HG03066 (cell line): ENCODE measurements at regions not wholly inside any gene's neighbourhood (a gene's known extent, or its start where the extent isn't known, plus 50 kb on each side); places are given as distances from the start of the nearest gene placed in this dataset.

ENCODE experiments used
- ATAC-seq: cut with Tn5 transposase; IDR thresholded peaks from one replicate; pipeline ENCODE4 v1.9.1; 2021; ENCODE audit warnings: low read depth; ENCODE audit not compliant: unreplicated experiment

GRCh38 chr13:58032676-58033460, 401.3 kb downstream of the PCDH17 start:
- ATAC-seq: no peak

- ATAC-seq: no peak
Observed at GRCh38 chr13:58043971-58044370, 412.4 kb downstream of the PCDH17 start.

GRCh38 chr13:58048670-58049069, 417.1 kb downstream of the PCDH17 start:
- no peak for ATAC-seq

GRCh38 chr13:58051396-58051795, 419.9 kb downstream of the PCDH17 start:
- no peak for ATAC-seq

- no peak for ATAC-seq
Observed at GRCh38 chr13:58051807-58052375, 420.3 kb downstream of the PCDH17 start.

GRCh38 chr13:58056426-58056825, 424.9 kb downstream of the PCDH17 start:
- ATAC-seq: no peak

GRCh38 chr13:58059624-58060023, 428.1 kb downstream of the PCDH17 start:
- no peak for ATAC-seq

GRCh38 chr13:58080806-58081205, 449.3 kb downstream of the PCDH17 start:
- ATAC-seq: no peak

GRCh38 chr13:58081301-58081820, 449.8 kb downstream of the PCDH17 start:
- no peak for ATAC-seq

GRCh38 chr13:58083064-58083463, 451.5 kb downstream of the PCDH17 start:
- no peak for ATAC-seq

- ATAC-seq: no peak
Observed at GRCh38 chr13:58085274-58085673, 453.7 kb downstream of the PCDH17 start.

GRCh38 chr13:58085819-58086218, 454.3 kb downstream of the PCDH17 start:
- ATAC-seq: no peak

- ATAC-seq: no peak
Observed at GRCh38 chr13:58087566-58087965, 456.0 kb downstream of the PCDH17 start.

- no peak for ATAC-seq
Observed at GRCh38 chr13:58093394-58093793, 461.9 kb downstream of the PCDH17 start.

- no peak for ATAC-seq
Observed at GRCh38 chr13:58097831-58098230, 466.3 kb downstream of the PCDH17 start.

- no peak for ATAC-seq
Observed at GRCh38 chr13:58119351-58119750, 487.8 kb downstream of the PCDH17 start.

GRCh38 chr13:58119804-58120203, 488.3 kb downstream of the PCDH17 start:
- no peak for ATAC-seq

GRCh38 chr13:58126496-58126895, 495.0 kb downstream of the PCDH17 start:
- ATAC-seq: no peak

GRCh38 chr13:58134012-58134411, 502.5 kb downstream of the PCDH17 start:
- ATAC-seq: no peak

- no peak for ATAC-seq
Observed at GRCh38 chr13:58134525-58134924, 503.0 kb downstream of the PCDH17 start.

- ATAC-seq: no peak
Observed at GRCh38 chr13:58142952-58143351, 511.4 kb downstream of the PCDH17 start.

GRCh38 chr13:58144616-58145015, 513.1 kb downstream of the PCDH17 start:
- no peak for ATAC-seq
